MM.1S (cell line): ENCODE measurements at regions not wholly inside any gene's neighbourhood (a gene's known extent, or its start where the extent isn't known, plus 50 kb on each side); places are given as distances from the start of the nearest gene placed in this dataset.

Experiments
- CTCF ChIP-seq: fragments of 300-600 bp; sonication (generic); IDR thresholded peaks from 2 replicates; pipeline ENCODE4 v1.5.1; 2016; ENCODE audit warnings: antibody characterized with exemption, low read length, mixed read lengths
- EZH2 ChIP-seq: fragments of 300-600 bp; sonication (generic); optimal IDR thresholded peaks from 2 replicates; pipeline ENCODE3; 2017; ENCODE audit warnings: low read depth, mild to moderate bottlenecking, antibody characterized with exemption, low read length, mixed read lengths
- EZH2phosphoT487 ChIP-seq: fragments of 300-600 bp; sonication (generic); IDR thresholded peaks from 2 replicates; pipeline ENCODE4 v1.6.1; 2018; ENCODE audit warnings: antibody characterized with exemption, low read length

GRCh38 chr13:104267206-104267811 is 1201.1 kb upstream of the SLC10A2 start:
- TF ChIP-seq CTCF: no peak
- no peak for TF ChIP-seq EZH2phosphoT487
- no peak for TF ChIP-seq EZH2
